ENCODE measurements at regions not wholly inside any gene's neighbourhood (a gene's known extent, or its start where the extent isn't known, plus 50 kb on each side); places are given as distances from the start of the nearest gene placed in this dataset.

GRCh38 chr13:53642306-53642705 is 613.7 kb downstream of the OLFM4 start:
- ATAC-seq = no peak
- Histone ChIP-seq H3K27me3 (ENCODE audit: insufficient read depth in 3 of 3, low read length in 2 of 3) (no peaks in the 10 kb centered on the region), H3K4me1 (no peaks in the 10 kb centered on the region), H3K4me3 (no peak overlapping the region), H3K9me3 (no peaks in the 10 kb centered on the region), H3K27ac (no peak overlapping the region), H3K36me3 (ENCODE audit: insufficient read depth in 1 of 2, low read depth in 1 of 2) (no peaks in the 10 kb centered on the region)
- DNase-seq = no peak
- WGBS, 3 donors = 20 to 34% (median 22%) methylated on average over 3 of the region's 3 CpGs
- intact Hi-C loops (cut with DNase I) = no loop called here
- TF ChIP-seq CTCF (IDR thresholded peaks at IDR 0.05) = no peak

GRCh38 chr13:53648673-53649072 is 620.1 kb downstream of the OLFM4 start:
- 76 to 86% (median 77%) methylated on average over 3 of the region's 3 CpGs for WGBS, 3 donors
- Histone ChIP-seq H3K36me3 (ENCODE audit: insufficient read depth in 1 of 2, low read depth in 1 of 2) (no peaks in the 10 kb centered on the region), H3K27me3 (ENCODE audit: insufficient read depth in 3 of 3, low read length in 2 of 3) (no peaks in the 10 kb centered on the region), H3K4me1 (no peaks in the 10 kb centered on the region), H3K27ac (no peak overlapping the region), H3K9me3 (no peaks in the 10 kb centered on the region), H3K4me3 (no peak overlapping the region)
- ATAC-seq (no peak), DNase-seq (no peak)
- intact Hi-C loops (cut with DNase I) = no loop called here
- no peak for TF ChIP-seq CTCF (IDR thresholded peaks at IDR 0.05)

GRCh38 chr13:53672005-53672404 is 643.4 kb downstream of the OLFM4 start:
- Histone ChIP-seq H3K4me3 (no peak overlapping the region), H3K27me3 (ENCODE audit: insufficient read depth in 3 of 3, low read length in 2 of 3) (no peaks in the 10 kb centered on the region), H3K36me3 (ENCODE audit: insufficient read depth in 1 of 2, low read depth in 1 of 2) (no peaks in the 10 kb centered on the region), H3K9me3 (no peaks in the 10 kb centered on the region), H3K4me1 (no peaks in the 10 kb centered on the region), H3K27ac (no peak overlapping the region)
- no peak for DNase-seq
- WGBS, 3 donors = 75% methylated on average over 2 of the region's 2 CpGs
- ATAC-seq = no peak
- intact Hi-C loops (cut with DNase I) = no loop called here
- no peak for TF ChIP-seq CTCF (IDR thresholded peaks at IDR 0.05)

- H3K9me3 ChIP-seq = peaks cover under 1% of the 10 kb centered on the region
- no peak overlapping the region for H3K27ac ChIP-seq
- H3K36me3 ChIP-seq (ENCODE audit: insufficient read depth in 1 of 2, low read depth in 1 of 2) = no peaks in the 10 kb centered on the region
- WGBS, 3 donors = 71 to 77% (median 71%) methylated on average over 1 of the region's 1 CpG
- H3K4me1 ChIP-seq = no peaks in the 10 kb centered on the region
- no peak for TF ChIP-seq CTCF (IDR thresholded peaks at IDR 0.05)
- intact Hi-C loops (cut with DNase I) = no loop called here
- ATAC-seq (no peak), DNase-seq (no peak)
- H3K4me3 ChIP-seq = no peak overlapping the region
- H3K27me3 ChIP-seq (ENCODE audit: insufficient read depth in 3 of 3, low read length in 2 of 3) = no peaks in the 10 kb centered on the region
These were observed 654.5 kb downstream of the OLFM4 start for GRCh38 chr13:53683146-53683545.

GRCh38 chr13:53683608-53684007 is 655.0 kb downstream of the OLFM4 start:
- H3K36me3 ChIP-seq (ENCODE audit: insufficient read depth in 1 of 2, low read depth in 1 of 2) = no peaks in the 10 kb centered on the region
- ATAC-seq (no peak), DNase-seq (no peak)
- no peaks in the 10 kb centered on the region for H3K9me3 ChIP-seq
- 88 to 92% (median 88%) methylated on average over 2 of the region's 2 CpGs for WGBS, 3 donors
- intact Hi-C loops (cut with DNase I) = no loop called here
- H3K27ac ChIP-seq = no peak overlapping the region
- TF ChIP-seq CTCF (IDR thresholded peaks at IDR 0.05) = no peak
- H3K27me3 ChIP-seq (ENCODE audit: insufficient read depth in 3 of 3, low read length in 2 of 3) = no peaks in the 10 kb centered on the region
- H3K4me3 ChIP-seq = no peak overlapping the region
- no peaks in the 10 kb centered on the region for H3K4me1 ChIP-seq

Data from psoas muscle (tissue), 7 donors.